ENCODE measurements at regions not wholly inside any gene's neighbourhood (a gene's known extent, or its start where the extent isn't known, plus 50 kb on each side); places are given as distances from the start of the nearest gene placed in this dataset.

- no peak for DNase-seq (ENCODE audit: low spot score)
Measured at GRCh38 chr4:128484896-128485295, 197.3 kb upstream of the PGRMC2 start.

- no peak for DNase-seq (ENCODE audit: low spot score)
Measured at GRCh38 chr4:128483816-128484215, 196.2 kb upstream of the PGRMC2 start.

- no peak for DNase-seq (ENCODE audit: low spot score)
Measured at GRCh38 chr4:128483041-128483440, 195.4 kb upstream of the PGRMC2 start.

GRCh38 chr4:128481752-128482480 is 194.3 kb upstream of the PGRMC2 start:
- DNase-seq (ENCODE audit: low spot score) = no peak

DNA sequence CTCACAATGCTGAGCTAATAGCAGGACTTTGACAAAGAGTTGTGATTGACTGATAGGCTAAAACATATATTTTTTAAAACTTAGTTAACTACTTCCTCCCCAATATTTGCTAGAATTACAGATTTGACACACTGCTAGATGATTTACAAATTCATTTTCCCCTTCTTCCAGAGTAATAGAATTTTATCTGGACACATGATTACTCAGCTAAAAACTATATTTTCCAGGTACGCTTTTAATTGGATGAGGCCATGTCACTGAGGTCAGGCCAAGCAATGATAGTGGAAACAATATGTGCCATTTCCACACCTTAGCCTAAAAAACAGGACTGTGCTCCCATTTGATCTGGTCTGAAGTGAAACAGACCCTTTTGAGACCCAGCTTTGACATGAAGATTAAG is 193.3 kb upstream of the PGRMC2 start:
- no peak for DNase-seq (ENCODE audit: low spot score)

- no peak for DNase-seq (ENCODE audit: low spot score)
Measured at GRCh38 chr4:128477540-128477939, 189.9 kb upstream of the PGRMC2 start.

DNA sequence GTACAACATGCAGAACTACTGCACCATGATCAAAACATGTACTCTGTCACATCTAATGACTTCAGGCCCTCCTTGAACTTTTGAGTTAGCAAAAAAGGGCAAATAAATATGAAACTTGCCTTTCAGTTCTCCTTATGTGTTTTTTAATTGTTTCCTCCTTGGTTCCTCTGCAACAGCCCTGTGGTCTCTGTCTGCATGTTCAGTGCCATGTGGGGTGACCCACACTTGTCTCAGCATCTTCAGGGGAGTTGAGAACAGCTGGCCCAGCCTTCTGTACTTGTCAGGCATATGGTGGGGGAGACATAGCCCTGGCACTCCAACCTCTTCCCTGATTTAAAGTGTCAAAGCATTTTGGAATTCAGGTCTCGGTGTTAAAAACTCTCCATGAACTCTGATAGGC is 188.0 kb upstream of the PGRMC2 start:
- no peak for DNase-seq (ENCODE audit: low spot score)

DNA sequence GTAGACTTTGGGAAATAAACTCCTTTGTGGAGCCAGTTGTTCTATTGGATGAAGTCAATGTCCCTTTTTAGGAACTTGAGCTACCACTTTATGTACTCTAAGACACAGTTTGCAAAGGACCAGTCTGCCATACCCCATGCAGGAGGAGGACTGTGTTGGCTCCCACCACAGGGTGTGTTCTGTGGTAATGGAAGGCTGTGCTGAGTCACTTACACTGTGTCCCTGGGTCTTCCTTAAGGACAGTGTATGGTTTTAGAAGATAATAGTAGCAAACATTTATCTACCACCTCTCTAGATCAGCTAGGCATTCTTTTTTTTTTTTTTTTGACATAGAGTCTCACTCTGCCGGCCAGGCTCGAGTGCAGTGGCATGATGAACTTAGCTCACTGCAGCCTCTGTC is 184.0 kb upstream of the PGRMC2 start:
- no peak for DNase-seq (ENCODE audit: low spot score)

DNA sequence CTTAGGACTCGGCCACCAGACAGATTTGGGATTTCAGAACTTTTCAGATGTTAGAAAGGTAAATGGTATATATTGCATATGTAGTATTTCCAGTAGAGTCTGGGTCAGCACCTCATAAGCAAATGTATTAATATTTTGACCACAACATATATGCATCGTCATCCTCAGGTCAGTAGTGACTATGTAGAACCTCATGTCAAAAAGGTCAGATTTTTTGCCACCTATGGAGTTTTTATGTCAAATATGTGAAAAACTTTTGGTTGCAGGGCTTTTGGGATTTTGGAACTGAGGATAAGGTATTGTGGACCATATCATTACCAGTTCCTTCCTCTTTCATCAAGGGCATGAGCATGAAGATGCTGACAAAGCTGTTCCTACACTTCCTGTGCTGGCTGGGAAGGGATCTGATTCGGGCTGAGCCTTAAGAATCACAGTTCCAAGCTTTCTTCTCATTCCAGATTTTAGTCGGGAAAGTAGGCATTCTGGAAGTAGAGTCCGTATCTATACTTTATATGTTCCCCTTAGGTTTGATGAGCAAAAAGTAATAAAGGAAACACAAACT is 183.0 kb upstream of the PGRMC2 start:
- no peak for DNase-seq (ENCODE audit: low spot score)

GRCh38 chr4:128468123-128468989 is 180.7 kb upstream of the PGRMC2 start:
- DNase-seq (ENCODE audit: low spot score) = peak; percentile 91

- DNase-seq (ENCODE audit: low spot score) = no peak
Measured at GRCh38 chr4:128465523-128465922, 177.9 kb upstream of the PGRMC2 start.

- DNase-seq (ENCODE audit: low spot score) = no peak
Measured at GRCh38 chr4:128463006-128463405, 175.4 kb upstream of the PGRMC2 start.

DNA sequence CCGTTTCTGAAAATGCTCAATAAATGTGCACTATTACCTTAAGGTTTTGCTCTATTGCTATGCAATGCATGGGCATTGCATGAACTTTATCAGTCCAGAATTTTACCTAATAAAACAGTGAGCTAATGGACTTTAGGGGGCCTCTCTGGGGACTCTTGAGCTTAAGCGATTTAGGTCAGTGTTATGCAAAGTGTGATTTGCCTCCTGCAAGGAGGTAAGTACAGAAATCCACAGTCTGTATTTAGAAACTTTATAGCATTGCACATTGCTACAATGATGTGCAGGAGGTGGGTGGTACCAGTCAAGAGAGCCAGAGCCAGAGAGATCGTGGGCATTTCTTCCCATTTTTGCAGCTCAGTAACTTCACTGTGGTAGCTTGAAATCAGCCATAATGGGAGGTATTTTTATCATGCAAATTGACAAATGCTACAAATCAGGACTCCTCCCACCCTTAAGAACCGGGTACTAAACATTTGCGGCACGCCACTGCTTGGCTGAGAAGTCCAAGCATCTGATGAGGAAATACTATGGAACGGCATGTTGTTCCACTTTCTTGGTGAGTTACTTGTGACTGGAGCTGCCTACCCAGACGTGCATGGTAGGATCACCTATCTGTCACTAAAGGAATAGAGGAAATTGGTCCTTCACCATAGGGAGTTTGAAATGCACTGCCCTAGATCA is 174.6 kb upstream of the PGRMC2 start:
- DNase-seq (ENCODE audit: low spot score) = no peak

- no peak for DNase-seq (ENCODE audit: low spot score)
Measured at GRCh38 chr4:128461291-128462102, 173.9 kb upstream of the PGRMC2 start.

DNA sequence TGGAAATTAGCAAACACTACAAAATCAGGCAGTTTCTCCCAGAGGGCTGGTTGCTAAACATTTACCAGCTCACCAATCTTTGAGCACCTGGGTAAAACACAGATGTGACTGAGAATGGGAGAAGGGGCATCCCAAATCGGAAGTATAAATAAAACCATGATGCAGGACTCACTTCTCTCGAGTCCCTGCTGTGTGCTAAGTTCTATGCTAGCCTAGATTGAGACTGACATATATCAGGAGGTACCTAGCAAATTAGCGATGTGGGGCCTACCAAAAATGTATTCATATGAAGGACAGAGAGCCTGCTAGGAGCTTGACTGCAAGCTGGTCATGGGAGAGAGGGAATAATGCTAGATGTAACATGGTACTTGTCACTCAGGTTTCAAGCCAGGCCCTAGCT is 171.9 kb upstream of the PGRMC2 start:
- no peak for DNase-seq (ENCODE audit: low spot score)

GRCh38 chr4:128458816-128459215 is 171.2 kb upstream of the PGRMC2 start:
- no peak for DNase-seq (ENCODE audit: low spot score)

DNA sequence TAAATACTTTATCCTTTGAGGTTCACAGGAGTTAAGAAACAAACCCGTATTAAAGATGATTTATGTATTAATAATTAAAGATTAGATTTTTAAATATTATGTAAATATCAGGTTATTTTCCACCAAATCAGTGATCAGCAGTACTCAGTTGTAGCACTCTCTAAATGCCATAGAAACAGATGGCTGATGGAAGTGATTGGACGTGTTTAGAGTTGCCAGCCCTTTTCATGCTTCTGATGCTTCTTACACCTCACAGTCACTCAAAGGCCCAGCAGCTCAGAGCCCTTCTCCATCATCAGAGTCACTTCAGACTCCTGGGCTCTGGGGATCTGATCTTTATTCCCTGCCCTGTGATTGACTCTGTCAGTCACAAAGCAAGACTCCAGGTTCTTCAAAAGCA is 170.1 kb upstream of the PGRMC2 start:
- no peak for DNase-seq (ENCODE audit: low spot score)

DNA sequence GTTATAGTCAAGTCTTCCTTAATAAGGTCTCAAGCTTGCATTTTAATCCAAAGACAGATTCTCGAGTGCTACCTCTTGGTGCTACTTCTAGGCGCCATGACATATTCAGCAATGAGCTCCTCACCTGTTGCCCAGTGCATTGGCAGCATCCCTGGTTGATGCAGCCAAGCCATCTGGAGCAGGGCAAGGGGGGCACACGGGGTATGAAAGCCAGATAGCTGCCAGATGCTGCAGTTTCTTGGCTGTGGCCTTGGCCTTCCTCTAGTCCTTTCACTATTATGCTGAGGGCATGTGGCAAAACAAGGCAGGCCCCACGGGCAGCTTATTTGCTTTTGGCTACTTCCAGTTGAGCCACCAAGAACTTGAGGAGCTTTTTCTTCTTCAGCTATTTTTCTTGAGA is 168.6 kb upstream of the PGRMC2 start:
- DNase-seq (ENCODE audit: low spot score) = no peak

DNA sequence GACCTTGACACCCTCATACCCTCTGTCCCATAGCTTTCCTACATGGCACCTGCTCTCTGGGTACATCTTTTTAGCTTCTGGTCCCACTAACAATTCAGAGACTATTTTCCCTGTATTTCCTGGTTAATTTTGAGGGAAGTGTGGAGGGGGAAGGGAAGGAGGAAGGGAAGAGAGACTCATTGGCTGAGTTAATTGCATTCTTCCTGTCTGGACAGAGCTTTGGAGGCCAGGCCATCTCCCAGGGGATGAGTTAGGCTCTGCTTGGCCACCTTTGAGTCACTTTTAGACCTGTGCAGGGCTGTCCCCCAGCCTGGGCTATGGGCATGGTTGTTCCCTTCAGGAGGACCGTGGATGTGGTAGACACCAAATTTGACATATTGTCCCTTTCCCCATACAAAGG is 167.9 kb upstream of the PGRMC2 start:
- DNase-seq (ENCODE audit: low spot score) = no peak

- no peak for DNase-seq (ENCODE audit: low spot score)
Measured at GRCh38 chr4:128454881-128455280, 167.3 kb upstream of the PGRMC2 start.

DNA sequence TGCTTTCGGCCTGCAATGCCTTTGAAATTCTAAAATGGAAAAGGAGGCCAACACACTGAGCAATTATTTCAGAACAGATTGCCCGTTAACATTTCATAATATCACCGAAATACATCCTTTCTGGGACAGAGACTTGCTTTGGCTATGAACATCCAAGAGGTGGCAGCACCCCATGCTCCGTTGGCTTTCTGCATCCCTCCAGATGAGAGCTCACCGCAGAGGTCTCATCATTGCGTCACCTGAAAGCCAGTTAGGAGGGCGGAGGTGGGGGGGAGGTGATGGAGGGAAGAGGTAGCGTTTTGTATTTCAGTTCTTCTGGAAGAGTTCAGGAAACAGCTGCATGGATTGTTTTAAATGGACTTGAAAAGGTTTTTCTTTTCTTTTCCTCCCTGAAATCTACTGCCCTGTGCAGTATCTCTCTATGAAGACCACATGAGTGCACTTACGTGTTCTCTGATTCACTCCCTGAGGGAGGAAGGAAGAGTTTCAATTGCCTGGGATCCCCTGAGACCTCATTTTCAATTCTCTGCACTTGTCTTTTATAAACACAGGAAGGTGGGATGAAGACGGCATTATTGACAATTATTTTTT is 166.8 kb upstream of the PGRMC2 start:
- DNase-seq (ENCODE audit: low spot score) = peak; percentile 94
